CD4-positive, alpha-beta T cell treated with Interleukin-12 subunit alpha and Interleukin-12 subunit beta, for 1 hour (primary cell): ENCODE measurements at regions not wholly inside any gene's neighbourhood (a gene's known extent, or its start where the extent isn't known, plus 50 kb on each side); places are given as distances from the start of the nearest gene placed in this dataset.

Experiments used
- DNase-seq: peaks from one replicate; pipeline ENCODE4 v3.0.0-alpha.2; 2020

GRCh38 chr4:63458010-63458409 lies 951.2 kb downstream of the TECRL start:
- no peak for DNase-seq

GRCh38 chr4:63440236-63440635 lies 969.0 kb downstream of the TECRL start:
- no peak for DNase-seq

- no peak for DNase-seq
These were observed 979.1 kb downstream of the TECRL start for GRCh38 chr4:63430105-63430504.

GRCh38 chr4:63396269-63396668 lies 1013.0 kb downstream of the TECRL start:
- DNase-seq = no peak

- no peak for DNase-seq
These were observed 1015.7 kb downstream of the TECRL start for GRCh38 chr4:63393544-63393943.

- DNase-seq = no peak
These were observed 1029.3 kb downstream of the TECRL start for GRCh38 chr4:63379750-63380522.

GRCh38 chr4:63371001-63371400 lies 1038.2 kb downstream of the TECRL start:
- no peak for DNase-seq

GRCh38 chr4:63361628-63362027 lies 1047.6 kb downstream of the TECRL start:
- DNase-seq = no peak

GRCh38 chr4:63361066-63361465 lies 1048.2 kb downstream of the TECRL start:
- DNase-seq = no peak

- DNase-seq = no peak
These were observed 1059.6 kb downstream of the TECRL start for GRCh38 chr4:63349674-63350025.

GRCh38 chr4:63348735-63349673 lies 1060.2 kb downstream of the TECRL start:
- no peak for DNase-seq

GRCh38 chr4:63325140-63325539 lies 1084.1 kb downstream of the TECRL start:
- no peak for DNase-seq

GRCh38 chr4:63316633-63317032 lies 1092.6 kb downstream of the TECRL start:
- no peak for DNase-seq

- no peak for DNase-seq
These were observed 1093.6 kb downstream of the TECRL start for GRCh38 chr4:63315651-63316050.

GRCh38 chr4:63308697-63309096 lies 1100.6 kb downstream of the TECRL start:
- DNase-seq = no peak

GRCh38 chr4:63302792-63303191 lies 1106.5 kb downstream of the TECRL start:
- no peak for DNase-seq

- no peak for DNase-seq
These were observed 1107.2 kb downstream of the TECRL start for GRCh38 chr4:63302078-63302477.

GRCh38 chr4:63296773-63297172 lies 1112.5 kb downstream of the TECRL start:
- no peak for DNase-seq

- DNase-seq = no peak
These were observed 1133.8 kb downstream of the TECRL start for GRCh38 chr4:63275491-63275890.

- DNase-seq = no peak
These were observed 1140.1 kb downstream of the TECRL start for GRCh38 chr4:63269156-63269555.

- no peak for DNase-seq
These were observed 1175.6 kb downstream of the TECRL start for GRCh38 chr4:63233671-63234070.

- no peak for DNase-seq
These were observed 1177.2 kb downstream of the TECRL start for GRCh38 chr4:63232058-63232457.

GRCh38 chr4:63226229-63226628 lies 1183.0 kb downstream of the TECRL start:
- DNase-seq = no peak

- no peak for DNase-seq
These were observed 1186.8 kb downstream of the TECRL start for GRCh38 chr4:63222466-63222865.
